NCI-H1105 (cell line): ENCODE measurements at regions not wholly inside any gene's neighbourhood (a gene's known extent, or its start where the extent isn't known, plus 50 kb on each side); places are given as distances from the start of the nearest gene placed in this dataset.

Source experiments
- DNase-seq: peaks from one replicate; lab custom pipeline; 2025; lab: John Stamatoyannopoulos, UW

- DNase-seq: no peak
Measured at GRCh38 chr2:22238967-22239366, 1115.2 kb downstream of the TDRD15 start.

- no peak for DNase-seq
Measured at GRCh38 chr2:22247466-22247865, 1123.7 kb downstream of the TDRD15 start.

GRCh38 chr2:22248851-22249250, 1125.1 kb downstream of the TDRD15 start:
- no peak for DNase-seq

GRCh38 chr2:22253171-22253570, 1129.4 kb downstream of the TDRD15 start:
- no peak for DNase-seq

- DNase-seq: no peak
Measured at GRCh38 chr2:22261165-22261564, 1123.8 kb upstream of the KLHL29 start.

GRCh38 chr2:22270341-22270740, 1114.6 kb upstream of the KLHL29 start:
- no peak for DNase-seq

- no peak for DNase-seq
Measured at GRCh38 chr2:22273853-22274252, 1111.1 kb upstream of the KLHL29 start.

GRCh38 chr2:22274661-22275060, 1110.3 kb upstream of the KLHL29 start:
- no peak for DNase-seq

GRCh38 chr2:22276696-22277095, 1108.3 kb upstream of the KLHL29 start:
- DNase-seq: no peak

GRCh38 chr2:22279541-22279940, 1105.4 kb upstream of the KLHL29 start:
- DNase-seq: no peak

- peak; percentile 11 for DNase-seq
Measured at GRCh38 chr2:22281033-22281432, 1103.9 kb upstream of the KLHL29 start.

- no peak for DNase-seq
Measured at GRCh38 chr2:22282220-22282619, 1102.8 kb upstream of the KLHL29 start.

GRCh38 chr2:22282916-22283315, 1102.1 kb upstream of the KLHL29 start:
- DNase-seq: no peak

GRCh38 chr2:22283436-22283835, 1101.5 kb upstream of the KLHL29 start:
- DNase-seq: no peak

GRCh38 chr2:22290302-22290701, 1094.7 kb upstream of the KLHL29 start:
- DNase-seq: no peak

- DNase-seq: no peak
Measured at GRCh38 chr2:22290909-22291473, 1094.0 kb upstream of the KLHL29 start.

- no peak for DNase-seq
Measured at GRCh38 chr2:22301228-22301627, 1083.8 kb upstream of the KLHL29 start.

- no peak for DNase-seq
Measured at GRCh38 chr2:22326250-22326649, 1058.7 kb upstream of the KLHL29 start.

GRCh38 chr2:22329211-22330154, 1055.5 kb upstream of the KLHL29 start:
- DNase-seq: no peak

- DNase-seq: no peak
Measured at GRCh38 chr2:22336414-22336813, 1048.6 kb upstream of the KLHL29 start.

GRCh38 chr2:22340716-22341115, 1044.3 kb upstream of the KLHL29 start:
- DNase-seq: no peak

- DNase-seq: no peak
Measured at GRCh38 chr2:22347306-22347705, 1037.7 kb upstream of the KLHL29 start.

- no peak for DNase-seq
Measured at GRCh38 chr2:22350621-22351020, 1034.4 kb upstream of the KLHL29 start.
